NOMO-1 treated with DMSO at 0.1 percent for 48 hours (cell line): ENCODE measurements at regions not wholly inside any gene's neighbourhood (a gene's known extent, or its start where the extent isn't known, plus 50 kb on each side); places are given as distances from the start of the nearest gene placed in this dataset.

Source experiments
- DNase-seq: peaks from one replicate; lab custom pipeline; 2025; ENCODE audit not compliant: unreplicated experiment; lab: John Stamatoyannopoulos, UW

DNA sequence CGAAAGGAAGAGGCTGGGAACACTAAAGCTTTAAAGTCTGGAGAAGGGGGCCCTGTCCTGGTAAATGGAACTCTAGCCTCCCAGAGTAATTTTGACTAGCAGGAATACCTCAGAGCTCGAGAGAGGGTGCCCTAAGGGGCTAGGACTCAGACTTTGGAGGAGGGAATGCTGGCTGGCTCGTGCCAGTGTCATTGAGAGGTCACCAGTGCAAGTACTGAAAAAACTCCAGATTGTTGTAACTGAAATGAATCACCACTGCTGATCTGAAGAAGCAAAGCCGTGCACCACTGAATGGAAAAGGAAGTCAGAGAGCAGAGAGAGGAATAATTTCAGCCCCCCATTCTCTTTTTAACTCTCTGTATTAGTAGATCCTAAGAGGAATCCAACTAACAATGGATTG, 690.2 kb downstream of the FAT4 start:
- DNase-seq = no peak

DNA sequence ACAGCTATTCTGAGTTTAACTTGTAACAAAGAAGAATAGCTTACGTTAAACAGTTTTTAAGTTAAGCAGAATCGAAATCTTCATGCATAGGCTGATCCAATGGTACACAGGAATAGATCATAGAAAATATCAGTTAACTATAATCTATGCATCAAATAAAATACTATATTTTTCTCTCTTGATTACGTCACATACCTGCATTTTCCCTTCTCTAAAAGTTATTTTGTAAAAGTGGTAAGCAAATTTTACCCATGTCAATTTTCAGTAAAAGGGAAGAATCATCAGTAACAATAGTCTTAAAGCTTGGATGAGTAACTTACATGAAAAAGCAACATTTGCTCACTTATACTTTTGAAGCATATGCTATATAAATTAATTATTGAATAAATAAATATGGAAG, 692.4 kb downstream of the FAT4 start:
- no peak for DNase-seq

DNA sequence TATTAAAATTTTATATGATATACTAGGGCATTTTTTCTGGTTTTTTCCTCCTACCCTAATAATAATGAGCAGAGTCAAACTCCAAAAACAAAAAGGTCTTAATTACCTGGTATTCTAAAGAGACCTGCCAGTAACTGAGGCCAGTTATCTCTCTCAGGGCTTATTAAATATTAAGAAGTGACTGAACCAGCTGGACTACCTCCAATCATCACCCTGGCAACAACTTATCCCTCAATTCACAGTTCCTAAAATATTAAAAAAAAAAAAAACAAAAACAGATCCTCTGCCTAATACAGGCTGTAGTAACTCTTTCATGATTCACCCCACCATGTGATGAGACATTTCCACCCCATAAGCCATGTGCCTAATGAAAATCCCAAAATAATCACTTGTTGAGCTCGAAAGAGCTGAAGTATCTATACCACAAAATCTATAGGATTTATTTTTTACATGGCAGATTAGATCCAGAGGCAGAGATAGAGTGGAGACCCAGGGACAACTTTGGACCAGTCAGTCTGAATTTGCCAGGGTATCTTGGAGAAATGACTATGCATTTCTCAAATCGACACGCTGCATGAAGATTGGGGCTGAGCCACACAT, 698.0 kb downstream of the FAT4 start:
- DNase-seq = no peak

DNA sequence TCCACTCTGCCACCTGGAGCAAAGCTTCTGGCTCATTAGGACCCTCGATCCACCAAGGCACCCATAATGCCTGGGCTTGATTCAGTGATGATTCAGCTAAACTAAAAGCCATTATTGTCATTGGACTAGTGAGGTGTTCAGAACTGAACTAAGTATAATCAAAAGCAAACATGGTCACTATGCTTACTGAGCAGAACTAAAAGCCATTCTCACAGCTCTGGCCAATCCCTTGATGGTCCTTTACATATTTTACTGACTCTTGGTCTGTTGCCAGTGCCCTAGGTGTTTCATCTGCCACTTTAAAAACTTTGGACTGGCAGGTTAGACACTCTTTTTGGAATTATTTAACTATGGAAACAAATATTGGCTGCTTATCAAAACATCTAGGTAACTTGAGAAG, 703.5 kb downstream of the FAT4 start:
- no peak for DNase-seq

DNA sequence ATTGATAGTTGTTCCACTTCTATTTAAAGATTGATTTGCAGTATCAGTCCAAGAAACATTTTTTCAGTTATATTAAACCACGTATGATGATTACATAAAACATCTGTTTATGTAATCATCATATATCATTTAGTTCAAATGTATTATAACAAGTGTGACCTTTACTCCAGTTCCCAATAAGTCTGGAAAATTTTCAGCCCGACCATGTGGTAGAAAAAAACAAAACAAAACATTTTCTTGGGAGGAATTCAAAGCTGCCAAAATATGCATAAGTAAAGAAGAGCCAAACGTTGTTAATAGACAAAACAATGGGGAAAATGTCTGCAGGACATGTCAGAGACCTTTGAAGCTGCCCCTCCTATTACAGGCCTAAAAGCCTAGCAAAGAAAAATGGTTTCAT, 709.1 kb downstream of the FAT4 start:
- DNase-seq = no peak

DNA sequence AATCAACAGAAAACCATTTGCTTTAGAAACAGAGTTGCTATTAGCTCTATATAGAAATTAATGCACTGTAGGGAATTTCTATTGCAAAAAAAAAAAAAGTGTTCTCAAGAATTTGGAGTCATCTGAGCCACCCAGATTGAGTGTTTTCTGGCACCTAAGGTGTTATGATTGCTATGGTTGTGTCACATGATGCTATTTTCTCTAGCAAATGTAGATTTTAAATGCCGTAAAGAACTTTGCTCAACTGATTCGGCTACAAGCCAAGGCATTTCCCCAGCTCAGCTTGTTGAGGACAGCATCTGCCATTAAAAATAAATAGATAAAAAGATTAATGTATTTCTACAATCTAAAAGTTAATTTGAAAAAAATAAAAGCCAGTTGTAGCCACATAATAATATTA, 712.8 kb downstream of the FAT4 start:
- no peak for DNase-seq

DNA sequence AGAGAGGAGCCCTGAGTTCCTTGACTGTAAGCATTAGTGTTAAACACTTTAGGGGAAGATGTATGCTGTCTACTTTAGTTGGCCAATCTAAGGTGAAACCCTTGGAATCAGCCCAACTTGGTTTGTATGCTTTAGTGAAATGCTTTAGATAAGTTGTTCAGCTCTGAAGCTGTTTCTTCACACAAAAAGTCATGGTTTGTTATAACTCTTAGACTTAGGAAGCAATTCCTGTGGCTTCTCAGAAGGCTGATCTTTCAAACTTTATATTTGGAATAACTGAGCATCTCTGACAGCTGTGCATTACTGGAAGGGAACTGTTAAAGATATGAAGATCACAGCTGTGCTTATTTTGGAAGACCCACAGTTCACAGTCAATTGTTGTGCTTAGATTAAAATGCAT, 714.1 kb downstream of the FAT4 start:
- DNase-seq = no peak

DNA sequence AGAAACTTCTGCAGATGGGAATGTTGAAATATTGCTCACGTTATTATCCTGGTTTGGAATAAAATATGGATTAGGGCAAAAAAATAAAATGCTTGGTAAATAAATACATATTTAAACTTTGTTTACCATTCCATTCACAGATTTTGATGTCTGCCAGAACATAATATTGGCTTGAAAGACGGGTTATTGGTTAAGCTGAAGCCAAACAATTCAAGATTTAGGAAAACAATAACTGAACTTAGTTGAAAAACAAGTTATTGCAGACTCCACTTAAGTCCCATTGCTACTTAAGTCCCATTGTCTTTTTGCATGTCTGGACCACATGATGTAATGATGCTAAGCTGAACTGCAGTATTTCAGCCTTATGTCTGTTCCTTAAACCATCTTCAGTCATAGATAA, 722.5 kb downstream of the FAT4 start:
- no peak for DNase-seq

DNA sequence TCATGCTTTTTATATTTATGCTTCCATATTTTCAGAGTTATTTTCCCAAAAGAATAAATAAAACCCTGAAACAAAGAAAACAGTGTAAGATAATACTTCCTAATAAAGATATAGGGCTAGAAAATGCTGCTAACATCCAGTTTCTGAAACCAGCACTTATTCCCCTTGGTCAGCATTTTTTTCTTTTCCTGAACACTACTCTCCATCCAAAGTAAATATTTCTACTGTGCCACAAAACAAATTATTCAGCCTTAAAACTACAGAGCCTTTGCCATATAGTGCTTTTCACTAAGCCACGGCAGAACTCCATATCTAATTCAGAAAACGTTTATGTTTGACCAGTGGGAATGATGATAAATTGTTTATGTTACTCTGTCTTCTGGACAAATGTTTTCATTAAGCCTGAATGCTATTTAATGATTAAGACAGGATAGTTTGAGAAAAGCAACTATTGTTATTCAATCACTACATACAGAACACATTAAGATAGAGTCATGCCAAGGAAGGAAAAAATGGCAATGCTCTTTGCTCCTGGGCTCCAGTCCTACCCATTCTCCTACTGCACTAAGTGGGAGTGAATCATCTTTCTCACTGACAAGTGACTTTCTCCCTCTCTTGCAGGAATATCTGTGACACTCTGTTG, 723.9 kb downstream of the FAT4 start:
- DNase-seq = no peak

DNA sequence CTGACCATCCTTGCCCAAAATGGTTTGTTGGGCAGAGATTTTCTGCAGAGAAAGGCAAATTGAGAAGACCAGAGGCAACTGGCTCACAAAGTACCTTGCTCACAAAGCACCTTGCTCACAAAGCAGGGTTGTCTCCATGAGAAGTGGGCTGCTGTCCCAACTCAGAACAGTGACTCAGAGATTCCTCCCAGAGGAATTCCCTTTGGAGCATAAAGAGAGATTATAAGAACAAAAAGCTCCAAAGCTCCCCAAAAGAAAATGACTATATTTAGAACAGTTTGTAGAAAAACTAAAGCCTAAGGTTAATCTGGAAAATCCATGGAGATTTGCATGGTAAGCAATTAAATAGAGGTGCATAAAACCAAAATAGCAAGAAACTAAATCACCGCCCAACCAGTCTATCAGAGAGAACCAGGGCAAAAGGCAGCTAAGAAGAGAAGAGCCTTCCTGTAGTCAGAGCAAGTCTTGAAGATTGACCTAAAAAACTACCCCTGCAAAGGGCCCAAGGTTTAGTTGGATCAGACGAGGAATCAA, 731.4 kb downstream of the FAT4 start:
- no peak for DNase-seq

DNA sequence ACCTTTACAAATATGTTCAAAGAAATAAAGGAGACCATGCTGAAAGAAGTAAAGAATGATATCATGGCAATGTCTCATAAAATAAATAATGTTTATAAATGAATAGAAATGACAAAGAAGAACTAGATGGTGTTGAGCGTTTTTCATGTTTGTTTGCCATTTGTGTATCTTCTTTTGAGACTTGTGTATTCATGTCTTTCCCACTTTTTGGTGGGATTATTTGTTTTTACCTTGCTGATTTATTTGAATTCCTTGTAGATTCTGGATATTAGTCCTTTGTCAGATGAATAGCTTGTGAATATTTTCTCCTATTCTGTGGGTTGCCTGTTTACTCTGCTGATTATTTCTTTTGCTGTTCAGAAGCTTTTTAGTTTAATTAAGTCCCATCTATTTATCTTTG, 732.4 kb downstream of the FAT4 start:
- no peak for DNase-seq

DNA sequence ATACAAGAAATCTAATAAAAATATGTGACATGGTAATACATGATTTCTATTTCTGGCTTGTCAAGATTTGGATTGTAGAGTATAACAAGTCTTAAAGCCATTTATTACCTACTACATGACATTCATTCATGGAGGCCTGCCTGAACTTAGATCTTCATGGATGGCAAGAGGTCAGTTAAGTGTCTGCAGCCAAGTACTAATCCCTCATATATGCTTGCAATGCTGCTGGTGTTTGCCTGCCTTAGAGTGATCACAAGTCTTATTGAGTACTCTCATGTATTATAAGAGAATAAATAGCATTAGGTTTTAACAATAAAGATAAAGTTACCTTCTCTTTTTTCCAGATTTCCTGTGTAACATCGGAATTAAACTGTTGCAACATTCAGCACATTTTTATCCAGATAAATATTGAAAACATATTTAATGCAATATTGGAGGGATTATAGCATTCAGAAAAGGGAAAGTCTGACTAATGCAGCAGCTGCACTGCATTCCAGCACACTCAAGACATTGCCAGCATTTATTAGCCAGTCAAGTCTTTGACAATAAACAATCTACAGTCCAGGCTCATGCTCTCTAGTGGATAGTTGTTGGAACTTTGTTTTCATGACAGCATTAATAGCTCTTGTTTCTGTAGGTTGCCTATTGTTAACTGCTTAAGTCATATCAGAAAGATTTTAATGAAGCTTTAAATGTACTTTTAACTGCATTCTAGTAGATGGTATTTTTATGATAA, 737.1 kb downstream of the FAT4 start:
- DNase-seq = no peak

DNA sequence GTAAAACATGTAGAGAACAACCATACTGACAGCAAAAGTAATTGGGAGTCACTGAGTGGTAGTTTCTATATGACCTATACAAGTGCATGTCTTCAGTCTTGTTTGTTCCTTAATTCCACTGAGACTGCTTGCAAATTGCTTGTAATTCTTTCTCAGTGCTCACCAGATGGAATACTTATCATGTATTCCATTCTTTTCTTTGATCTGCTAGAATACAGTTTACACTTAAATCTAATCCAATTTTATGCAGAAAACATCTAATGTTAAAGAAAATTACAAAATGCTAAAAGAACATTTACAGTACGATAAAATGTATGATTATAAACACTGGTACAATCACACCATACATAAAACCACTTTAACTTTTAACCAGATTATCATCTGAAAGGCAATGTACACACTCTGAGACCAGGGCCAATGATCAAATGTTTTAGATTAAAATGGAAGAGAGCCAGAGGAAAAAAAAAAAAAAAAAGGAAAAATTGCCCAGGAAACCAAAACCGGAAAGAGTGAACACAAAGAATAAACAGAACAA, 741.4 kb downstream of the FAT4 start:
- DNase-seq = no peak

DNA sequence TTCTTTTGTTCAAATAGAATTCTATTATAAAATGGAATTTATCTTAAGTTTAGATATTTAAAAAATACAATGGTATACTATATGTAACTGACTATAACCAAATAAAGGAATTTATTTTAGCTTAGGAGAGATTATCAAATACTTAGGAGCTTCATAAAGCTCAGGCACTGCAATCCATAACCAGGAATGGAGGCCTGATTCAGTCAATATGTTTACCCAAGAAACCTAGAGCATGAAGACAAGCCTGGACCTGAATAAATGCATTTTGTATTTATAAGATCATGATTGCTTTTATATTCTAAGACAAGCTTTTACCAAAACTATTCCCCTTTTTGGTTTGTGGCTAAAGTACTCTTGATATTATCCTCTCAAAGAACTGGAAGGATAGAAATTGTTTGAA, 742.6 kb downstream of the FAT4 start:
- DNase-seq = no peak

DNA sequence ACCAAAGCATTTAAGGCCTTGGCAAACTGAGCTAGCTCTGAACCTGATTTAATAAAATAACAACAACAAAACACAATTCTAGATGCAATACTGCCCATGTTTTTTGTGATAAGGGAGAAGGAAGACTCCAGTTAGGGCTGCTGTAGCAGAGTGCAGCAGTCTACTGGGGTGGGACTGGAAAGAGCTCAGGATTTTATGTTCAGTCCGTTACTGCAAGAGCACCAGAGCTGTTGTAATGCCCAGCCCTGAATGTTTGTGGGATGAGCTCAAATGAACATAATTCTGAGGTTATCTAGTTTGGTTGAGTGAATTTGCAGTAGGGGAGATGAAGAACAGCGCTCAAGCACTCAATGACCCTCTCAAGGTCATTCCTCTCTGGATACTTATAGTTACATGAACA, 743.8 kb downstream of the FAT4 start:
- no peak for DNase-seq

DNA sequence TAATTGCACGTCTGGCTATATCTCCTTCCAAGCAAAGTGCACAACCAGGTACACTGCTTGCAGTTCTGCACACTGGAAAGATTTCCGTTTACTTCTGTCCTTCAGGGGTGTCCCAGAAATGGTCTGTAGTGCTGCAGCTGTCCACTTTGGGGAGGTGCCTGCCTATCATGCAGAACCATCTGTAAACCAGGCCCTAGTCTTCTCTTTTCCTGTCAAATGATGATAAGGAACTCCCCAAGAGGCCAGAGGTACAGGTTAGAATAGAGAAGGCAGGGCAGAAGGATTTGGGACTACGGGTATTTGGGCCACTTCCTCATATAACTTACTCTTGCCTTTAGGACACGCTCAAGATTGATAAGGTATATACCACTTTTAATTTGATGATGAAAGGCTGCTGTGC, 746.9 kb downstream of the FAT4 start:
- no peak for DNase-seq

DNA sequence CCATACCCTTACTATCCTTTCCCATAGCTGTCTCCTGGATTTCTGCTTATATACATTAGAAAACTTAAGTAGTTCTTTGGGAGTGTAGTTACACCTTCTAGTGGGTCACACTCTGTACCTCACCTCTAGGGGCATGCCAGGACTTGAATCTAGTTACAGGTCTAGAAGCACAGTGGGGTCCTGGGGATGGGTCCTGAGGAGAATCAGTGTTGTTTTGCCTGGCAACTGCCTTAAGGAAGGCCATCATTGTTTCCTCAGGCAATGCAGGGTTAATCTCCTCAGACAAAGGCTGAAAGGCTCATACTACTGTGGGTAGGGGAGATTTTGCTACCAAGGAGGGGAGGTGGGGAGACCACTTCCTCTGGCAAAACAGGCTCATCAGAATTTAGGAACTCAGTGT, 750.3 kb downstream of the FAT4 start:
- no peak for DNase-seq

DNA sequence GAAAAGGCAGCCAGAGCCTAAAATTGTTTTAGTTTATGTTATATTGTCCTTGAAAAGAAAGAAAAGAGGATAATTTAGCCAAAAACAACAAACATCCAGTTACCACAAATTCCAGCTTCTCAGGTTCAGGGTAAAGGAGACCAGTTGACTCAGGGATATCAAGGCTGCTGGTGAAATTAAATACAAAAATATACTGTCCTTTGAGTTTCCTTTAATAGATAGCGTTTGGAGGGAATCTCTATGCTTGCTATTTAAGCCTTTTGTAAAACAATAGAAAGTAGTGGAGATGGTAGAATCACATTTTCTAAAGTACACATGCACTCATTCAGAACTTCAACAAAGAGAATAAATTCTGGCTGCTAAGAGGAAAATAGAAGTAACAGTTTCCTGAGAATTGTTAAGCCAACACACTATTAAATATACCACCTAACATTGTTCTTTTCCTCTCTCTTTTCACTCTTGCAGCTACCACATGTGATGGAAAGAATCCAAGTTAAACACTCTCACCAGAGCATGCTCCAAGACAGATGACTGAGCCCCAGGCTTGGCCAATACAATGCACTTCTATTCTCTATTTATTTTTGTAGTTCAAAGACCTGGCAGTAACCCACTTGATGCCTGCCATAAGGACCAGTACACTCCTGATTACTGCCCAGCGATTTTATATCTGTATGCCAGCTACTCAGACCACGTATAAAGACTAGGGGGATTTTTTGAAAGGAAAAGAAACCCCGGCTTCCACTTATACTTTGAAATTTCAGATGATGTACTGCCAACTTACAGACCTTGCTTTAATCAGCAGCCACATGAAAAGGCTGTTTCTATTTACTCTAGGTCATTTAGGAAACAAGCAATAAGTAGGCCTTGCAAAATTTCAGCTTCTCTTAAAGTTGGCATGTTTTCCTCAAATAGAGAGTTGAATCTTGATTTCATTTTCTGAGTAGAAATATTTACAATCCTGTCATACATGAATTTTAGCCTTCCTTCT, 756.9 kb downstream of the FAT4 start:
- no peak for DNase-seq

DNA sequence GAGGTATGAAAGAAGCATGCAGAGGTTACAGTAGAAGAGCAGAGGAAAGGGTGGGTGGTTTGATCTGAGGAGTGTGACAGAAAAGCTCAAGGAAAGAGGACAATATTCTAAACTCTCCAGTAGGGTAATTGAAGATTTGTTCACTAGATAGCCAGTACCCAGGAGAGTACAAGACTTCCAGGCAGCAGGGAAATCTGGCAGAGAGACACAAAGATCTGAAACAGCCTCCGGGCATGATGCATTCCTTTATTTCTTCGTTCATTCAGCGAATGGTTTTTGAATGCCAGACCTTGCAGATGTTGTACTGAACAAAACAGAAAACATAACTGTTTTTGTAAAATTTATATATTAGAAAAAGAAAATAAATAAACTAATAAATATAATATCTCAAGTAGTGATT, 766.6 kb downstream of the FAT4 start:
- no peak for DNase-seq

DNA sequence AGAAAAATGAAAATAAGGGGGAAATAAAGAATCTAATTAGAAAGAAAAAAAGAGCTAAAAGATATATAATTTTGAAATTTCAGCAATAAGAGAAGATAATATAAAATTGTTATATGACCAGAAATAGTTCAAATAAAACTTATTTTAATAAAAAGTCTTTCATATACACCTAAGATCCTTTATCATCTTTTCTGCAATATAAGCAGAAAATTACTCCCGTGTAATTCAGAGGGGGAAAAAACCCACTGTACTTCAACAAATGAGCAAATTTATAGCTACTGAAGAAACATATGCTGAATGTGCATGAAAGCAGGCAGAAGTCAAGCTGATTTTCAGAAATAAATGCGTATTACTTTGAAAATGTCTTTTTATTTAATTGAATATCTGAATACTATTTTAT, 771.3 kb downstream of the FAT4 start:
- no peak for DNase-seq

DNA sequence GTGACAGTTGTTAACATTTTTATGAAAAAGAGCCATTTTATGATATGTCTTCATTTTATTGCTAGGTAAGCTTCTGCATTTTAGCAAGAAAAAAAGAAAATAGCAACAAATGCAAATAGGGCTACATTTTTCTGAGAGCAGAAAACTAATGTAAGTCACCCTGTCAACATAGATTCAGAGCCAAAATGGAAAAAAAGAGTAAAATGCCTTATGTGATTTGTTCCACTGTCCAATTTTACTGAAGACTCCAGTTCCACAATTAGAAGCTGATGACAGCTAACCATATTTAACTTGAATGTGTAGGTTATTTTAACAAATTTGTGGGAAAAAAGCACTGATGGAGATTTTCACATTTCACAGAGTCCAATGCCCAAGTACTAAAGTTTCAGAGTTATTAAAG, 772.3 kb downstream of the FAT4 start:
- DNase-seq = no peak
